ENCODE measurements at regions not wholly inside any gene's neighbourhood (a gene's known extent, or its start where the extent isn't known, plus 50 kb on each side); places are given as distances from the start of the nearest gene placed in this dataset.

DNA sequence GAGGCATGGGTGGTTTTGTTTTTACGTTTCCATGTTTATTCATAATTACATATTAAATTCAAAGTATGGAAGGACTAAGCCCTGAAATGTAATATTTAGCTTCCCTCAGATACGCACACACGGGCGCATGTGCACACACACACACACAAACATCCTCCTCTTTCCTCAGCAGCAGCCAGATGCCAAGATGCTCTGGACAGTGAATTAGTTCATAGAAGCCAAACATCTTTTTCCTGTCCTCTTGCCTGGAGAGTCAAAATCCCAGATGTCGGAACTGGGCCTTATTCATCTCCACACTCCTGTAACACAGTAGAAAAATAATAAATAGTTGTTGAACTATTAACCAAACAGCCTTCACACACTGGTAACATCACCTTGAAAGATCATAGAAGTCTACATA is 273.1 kb downstream of the SP3 start:
- no peak overlapping the region for H3K4ac ChIP-seq (ENCODE audit: low read depth, low read length)
- WGBS (ENCODE audit: extremely low coverage, insufficient read length, low lambda C conversion rate): no CpG with 5 or more reads among the region's 5 CpGs
- H3T11ph ChIP-seq (ENCODE audit: low read length): no peak overlapping the region
- no peak overlapping the region for H4K8ac ChIP-seq (replicated peaks; ENCODE audit: insufficient read length, low read depth, low read length)
- no peak overlapping the region for H3K9ac ChIP-seq (ENCODE audit: extremely low read depth, insufficient read length, low read length)
- H3K56ac ChIP-seq (ENCODE audit: insufficient read length, low read depth, low read length): no peak overlapping the region
- H2BK20ac ChIP-seq (ENCODE audit: low read depth, low read length, poor library complexity, severe bottlenecking): no peak overlapping the region
- no peak overlapping the region for H2BK120ac ChIP-seq (ENCODE audit: low read depth, low read length, poor library complexity, severe bottlenecking)
- H3K9me3 ChIP-seq (ENCODE audit: control insufficient read depth, low read depth, low read length): no peaks in the 10 kb centered on the region
- Mint-ChIP-seq H3K4me1 (peaks cover 0 to 3% of the 10 kb centered on the region in 2 experiments; a peak in 2 of 4 replicates), H3K27ac (no peak overlapping the region), H3K4me3 (no peak overlapping the region), H3K27me3 (ENCODE audit: low read depth) (no peaks in the 10 kb centered on the region), H3K9me3 (no peaks in the 10 kb centered on the region; a peak in 1 of 5 replicates), H3K36me3 (ENCODE audit: insufficient read depth in 1 of 3, low read depth in 3 of 3) (no peaks in the 10 kb centered on the region; a peak in 1 of 7 replicates)
- no peak overlapping the region for H2AFZ ChIP-seq (ENCODE audit: low read length)
- DNase-seq: no peak
- no peak overlapping the region for H4K5ac ChIP-seq (ENCODE audit: insufficient read length, low read depth, low read length)
- H3K27me3 ChIP-seq (ENCODE audit: insufficient read depth, low read length): no peaks in the 10 kb centered on the region
- peaks cover 3% of the 10 kb centered on the region; the same call in 1 of the 2 replicates for H3K4me1 ChIP-seq (ENCODE audit: insufficient read depth, low read length)
- no peak overlapping the region for H3K18ac ChIP-seq (ENCODE audit: insufficient read length, low read depth, low read length)
- H3K14ac ChIP-seq (ENCODE audit: insufficient read depth, low read length): no peak overlapping the region
- no peaks in the 10 kb centered on the region for H3K23me2 ChIP-seq (ENCODE audit: insufficient read length, low read depth, low read length, poor library complexity, severe bottlenecking)
- no peak overlapping the region for H2BK12ac ChIP-seq (ENCODE audit: insufficient read length, low read depth, low read length)
- no peak overlapping the region for H3K27ac ChIP-seq (ENCODE audit: insufficient read length, low read depth, low read length)
- no peak overlapping the region for H3K23ac ChIP-seq (ENCODE audit: insufficient read length, low read depth, low read length)
- no peak overlapping the region for H2AK5ac ChIP-seq (ENCODE audit: insufficient read length, low read length)
- TF ChIP-seq, protein P1, sequence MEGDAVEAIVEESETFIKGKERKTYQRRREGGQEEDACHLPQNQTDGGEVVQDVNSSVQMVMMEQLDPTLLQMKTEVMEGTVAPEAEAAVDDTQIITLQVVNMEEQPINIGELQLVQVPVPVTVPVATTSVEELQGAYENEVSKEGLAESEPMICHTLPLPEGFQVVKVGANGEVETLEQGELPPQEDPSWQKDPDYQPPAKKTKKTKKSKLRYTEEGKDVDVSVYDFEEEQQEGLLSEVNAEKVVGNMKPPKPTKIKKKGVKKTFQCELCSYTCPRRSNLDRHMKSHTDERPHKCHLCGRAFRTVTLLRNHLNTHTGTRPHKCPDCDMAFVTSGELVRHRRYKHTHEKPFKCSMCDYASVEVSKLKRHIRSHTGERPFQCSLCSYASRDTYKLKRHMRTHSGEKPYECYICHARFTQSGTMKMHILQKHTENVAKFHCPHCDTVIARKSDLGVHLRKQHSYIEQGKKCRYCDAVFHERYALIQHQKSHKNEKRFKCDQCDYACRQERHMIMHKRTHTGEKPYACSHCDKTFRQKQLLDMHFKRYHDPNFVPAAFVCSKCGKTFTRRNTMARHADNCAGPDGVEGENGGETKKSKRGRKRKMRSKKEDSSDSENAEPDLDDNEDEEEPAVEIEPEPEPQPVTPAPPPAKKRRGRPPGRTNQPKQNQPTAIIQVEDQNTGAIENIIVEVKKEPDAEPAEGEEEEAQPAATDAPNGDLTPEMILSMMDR (conservative IDR thresholded peaks at IDR 0.05): no peak
- H3K79me2 ChIP-seq (ENCODE audit: insufficient read depth, low read length): no peaks in the 10 kb centered on the region
- H3K79me1 ChIP-seq (ENCODE audit: insufficient read depth, low read depth, low read length, poor library complexity, severe bottlenecking): no peaks in the 10 kb centered on the region
- no peak overlapping the region for H3K4me2 ChIP-seq (ENCODE audit: insufficient read depth, insufficient read length, low read length)
- no peak overlapping the region for H2BK15ac ChIP-seq (ENCODE audit: low read depth, low read length)
- no peaks in the 10 kb centered on the region for H4K20me1 ChIP-seq (ENCODE audit: control insufficient read depth, insufficient read depth, insufficient read length)
- no peak overlapping the region for H4K91ac ChIP-seq (ENCODE audit: insufficient read length, low read depth, low read length)
- H2BK5ac ChIP-seq (ENCODE audit: insufficient read length, low read length): no peak overlapping the region
